GM06990 (cell line): ENCODE measurements at regions not wholly inside any gene's neighbourhood (a gene's known extent, or its start where the extent isn't known, plus 50 kb on each side); places are given as distances from the start of the nearest gene placed in this dataset.

Experiments
- DNase-seq: peaks from one replicate; pipeline ENCODE4 v3.0.0-alpha.2; 2011; ENCODE audit not compliant: insufficient read length; ENCODE audit errors: extremely low read depth
- H3K27me3 ChIP-seq: replicated peaks from 2 replicates; pipeline ENCODE4 v1.6.0; 2011; ENCODE audit warnings: low read length; ENCODE audit not compliant: control insufficient read depth, insufficient read depth
- H3K36me3 ChIP-seq: 2 replicates; pipeline ENCODE4 v1.5.1; 2011; ENCODE audit warnings: low read length; ENCODE audit not compliant: control insufficient read depth, insufficient read depth
- H3K4me3 ChIP-seq: replicated peaks from 2 replicates; pipeline ENCODE4 v1.5.1; 2011; ENCODE audit warnings: low read depth, mild to moderate bottlenecking, control low read depth, low read length
- CTCF ChIP-seq: IDR thresholded peaks from 2 replicates; pipeline ENCODE4 v1.5.1; 2011; ENCODE audit warnings: low read length, control low read depth, mild to moderate bottlenecking, inconsistent platforms; ENCODE audit not compliant: insufficient read depth, poor library complexity, severe bottlenecking

- no peak for TF ChIP-seq CTCF
- DNase-seq = no peak
- no peaks in the 10 kb centered on the region for H3K27me3 ChIP-seq
- H3K4me3 ChIP-seq = no peak overlapping the region
- no peaks in the 10 kb centered on the region for H3K36me3 ChIP-seq
Observed at GRCh38 chr2:144875290-144875969, 355.5 kb upstream of the ZEB2 start.

GRCh38 chr2:144865670-144866069 is 345.8 kb upstream of the ZEB2 start:
- H3K27me3 ChIP-seq = no peaks in the 10 kb centered on the region
- no peak for DNase-seq
- H3K36me3 ChIP-seq = no peaks in the 10 kb centered on the region
- no peak overlapping the region for H3K4me3 ChIP-seq
- TF ChIP-seq CTCF = no peak

- Histone ChIP-seq H3K36me3 (no peaks in the 10 kb centered on the region), H3K4me3 (no peak overlapping the region), H3K27me3 (no peaks in the 10 kb centered on the region)
- no peak for DNase-seq
- no peak for TF ChIP-seq CTCF
Observed at GRCh38 chr2:144859716-144860115, 339.8 kb upstream of the ZEB2 start.

- no peak for DNase-seq
- Histone ChIP-seq H3K4me3 (no peak overlapping the region), H3K27me3 (no peaks in the 10 kb centered on the region), H3K36me3 (no peaks in the 10 kb centered on the region)
- TF ChIP-seq CTCF = no peak
Observed at GRCh38 chr2:144858211-144858610, 338.3 kb upstream of the ZEB2 start.

- TF ChIP-seq CTCF = no peak
- Histone ChIP-seq H3K36me3 (no peaks in the 10 kb centered on the region), H3K4me3 (no peak overlapping the region), H3K27me3 (no peaks in the 10 kb centered on the region)
- no peak for DNase-seq
Observed at GRCh38 chr2:144854596-144854995, 334.7 kb upstream of the ZEB2 start.

- DNase-seq = no peak
- Histone ChIP-seq H3K4me3 (no peak overlapping the region), H3K27me3 (no peaks in the 10 kb centered on the region), H3K36me3 (no peaks in the 10 kb centered on the region)
- no peak for TF ChIP-seq CTCF
Observed at GRCh38 chr2:144849612-144850011, 329.7 kb upstream of the ZEB2 start.
